Smooth muscle cell (in vitro differentiated cells): ENCODE measurements at regions not wholly inside any gene's neighbourhood (a gene's known extent, or its start where the extent isn't known, plus 50 kb on each side); places are given as distances from the start of the nearest gene placed in this dataset.

Experiments used
- DNase-seq: peaks from one replicate; lab custom pipeline; 2025; ENCODE audit not compliant: unreplicated experiment; lab: John Stamatoyannopoulos, UW
- H2AFZ ChIP-seq: fragments of 200-600 bp; sonication (generic); 2 replicates; pipeline ENCODE4 v1.6.0; 2016; ENCODE audit warnings: antibody characterized with exemption, low read depth, mild to moderate bottlenecking
- H3F3A ChIP-seq: fragments of 200-600 bp; sonication (generic); 2 replicates; pipeline ENCODE4 v1.6.0; 2017; ENCODE audit warnings: antibody characterized with exemption, low read depth
- H3K27ac ChIP-seq: fragments of 200-600 bp; sonication (generic); 2 replicates; pipeline ENCODE4 v1.5.1; 2016; ENCODE audit warnings: low read depth, mild to moderate bottlenecking
- H3K27me3 ChIP-seq: fragments of 200-600 bp; sonication (generic); 2 replicates; pipeline ENCODE4 v1.6.1; 2016; ENCODE audit warnings: low read depth, mild to moderate bottlenecking
- H3K36me3 ChIP-seq: fragments of 200-600 bp; sonication (generic); 2 replicates; pipeline ENCODE4 v1.5.1; 2016; ENCODE audit warnings: low read depth
- H3K4me1 ChIP-seq: fragments of 200-600 bp; sonication (generic); 2 replicates; pipeline ENCODE4 v1.5.1; 2016; ENCODE audit warnings: low read depth
- H3K4me2 ChIP-seq: fragments of 200-600 bp; sonication (generic); 2 replicates; pipeline ENCODE4 v1.6.0; 2016; ENCODE audit warnings: mild to moderate bottlenecking
- H3K4me3 ChIP-seq: fragments of 200-600 bp; sonication (generic); 2 replicates; pipeline ENCODE4 v1.5.1; 2016; ENCODE audit warnings: mild to moderate bottlenecking
- H3K79me2 ChIP-seq: fragments of 200-600 bp; sonication (generic); 2 replicates; pipeline ENCODE4 v1.6.0; 2016; ENCODE audit warnings: low read depth, mild to moderate bottlenecking
- H3K9ac ChIP-seq: fragments of 200-600 bp; sonication (generic); 2 replicates; pipeline ENCODE4 v1.6.0; 2016; ENCODE audit warnings: low read depth
- H3K9me3 ChIP-seq: fragments of 200-600 bp; sonication (generic); replicated peaks from 2 replicates; pipeline ENCODE4 v1.5.1; 2016; ENCODE audit warnings: low read depth
- H4K20me1 ChIP-seq: fragments of 200-600 bp; sonication (generic); 2 replicates; pipeline ENCODE4 v1.6.0; 2016; ENCODE audit warnings: low read depth
- WGBS: methylation state at CpG from one replicate; pipeline ENCODE4 v1.1.7; 2016; ENCODE audit warnings: low lambda C conversion rate; 5-methylcytosine and 5-hydroxymethylcytosine counted together
- TF ChIP-seq, protein P1 (sequence below): fragments of 200-600 bp; sonication (generic); IDR thresholded peaks from 2 replicates; pipeline ENCODE4 v1.5.1; 2017; ENCODE audit warnings: borderline replicate concordance, mild to moderate bottlenecking, antibody characterized with exemption; ENCODE audit not compliant: insufficient read depth, poor library complexity, severe bottlenecking

- H3K4me1 ChIP-seq = peaks cover 9% of the 10 kb centered on the region
- no peak overlapping the region for H3K9ac ChIP-seq
- no peaks in the 10 kb centered on the region for H3K36me3 ChIP-seq
- H3F3A ChIP-seq = no peaks in the 10 kb centered on the region
- no peaks in the 10 kb centered on the region for H4K20me1 ChIP-seq
- no peaks in the 10 kb centered on the region for H3K27me3 ChIP-seq
- no peak overlapping the region for H3K4me3 ChIP-seq
- no peak overlapping the region for H2AFZ ChIP-seq
- TF ChIP-seq, protein P1, sequence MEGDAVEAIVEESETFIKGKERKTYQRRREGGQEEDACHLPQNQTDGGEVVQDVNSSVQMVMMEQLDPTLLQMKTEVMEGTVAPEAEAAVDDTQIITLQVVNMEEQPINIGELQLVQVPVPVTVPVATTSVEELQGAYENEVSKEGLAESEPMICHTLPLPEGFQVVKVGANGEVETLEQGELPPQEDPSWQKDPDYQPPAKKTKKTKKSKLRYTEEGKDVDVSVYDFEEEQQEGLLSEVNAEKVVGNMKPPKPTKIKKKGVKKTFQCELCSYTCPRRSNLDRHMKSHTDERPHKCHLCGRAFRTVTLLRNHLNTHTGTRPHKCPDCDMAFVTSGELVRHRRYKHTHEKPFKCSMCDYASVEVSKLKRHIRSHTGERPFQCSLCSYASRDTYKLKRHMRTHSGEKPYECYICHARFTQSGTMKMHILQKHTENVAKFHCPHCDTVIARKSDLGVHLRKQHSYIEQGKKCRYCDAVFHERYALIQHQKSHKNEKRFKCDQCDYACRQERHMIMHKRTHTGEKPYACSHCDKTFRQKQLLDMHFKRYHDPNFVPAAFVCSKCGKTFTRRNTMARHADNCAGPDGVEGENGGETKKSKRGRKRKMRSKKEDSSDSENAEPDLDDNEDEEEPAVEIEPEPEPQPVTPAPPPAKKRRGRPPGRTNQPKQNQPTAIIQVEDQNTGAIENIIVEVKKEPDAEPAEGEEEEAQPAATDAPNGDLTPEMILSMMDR = no peak
- H3K9me3 ChIP-seq = no peaks in the 10 kb centered on the region
- no peak overlapping the region for H3K4me2 ChIP-seq
- DNase-seq = no peak
- 90% methylated on average over 2 of the region's 2 CpGs for WGBS
- no peaks in the 10 kb centered on the region for H3K79me2 ChIP-seq
- no peak overlapping the region for H3K27ac ChIP-seq
Observed at GRCh38 chr15:46410705-46411104, 775.9 kb downstream of the SQOR start.

DNA sequence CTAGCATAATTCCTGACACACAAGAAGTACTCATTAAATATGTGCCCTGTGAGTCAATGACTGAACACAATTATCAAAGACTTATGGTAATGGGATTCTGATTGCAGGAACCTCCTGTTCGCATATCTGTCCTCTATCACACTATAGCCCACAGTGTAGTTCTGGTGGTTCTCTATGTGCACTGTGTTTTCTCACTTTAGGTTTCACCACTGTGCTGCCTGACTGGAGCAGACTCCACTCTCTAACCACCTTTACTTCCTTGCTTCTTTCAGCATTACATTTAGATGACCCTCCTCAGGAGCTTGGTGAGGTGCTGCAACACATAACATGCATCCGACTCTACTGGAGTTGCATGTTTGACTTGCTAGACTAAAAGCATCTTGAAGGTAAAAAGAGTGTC is 777.1 kb downstream of the SQOR start:
- 94% methylated on average over 2 of the region's 2 CpGs for WGBS
- no peaks in the 10 kb centered on the region for H3K27me3 ChIP-seq
- H3F3A ChIP-seq = no peaks in the 10 kb centered on the region
- H3K4me3 ChIP-seq = no peak overlapping the region
- DNase-seq = no peak
- TF ChIP-seq, protein P1 = no peak
- no peak overlapping the region for H3K4me2 ChIP-seq
- peaks cover 17% of the 10 kb centered on the region for H3K4me1 ChIP-seq
- H3K36me3 ChIP-seq = no peaks in the 10 kb centered on the region
- H3K79me2 ChIP-seq = no peaks in the 10 kb centered on the region
- H4K20me1 ChIP-seq = no peaks in the 10 kb centered on the region
- no peak overlapping the region for H3K9ac ChIP-seq
- no peak overlapping the region for H3K27ac ChIP-seq
- H2AFZ ChIP-seq = no peak overlapping the region
- no peaks in the 10 kb centered on the region for H3K9me3 ChIP-seq

- Histone ChIP-seq H3K4me3 (no peak overlapping the region), H3F3A (no peaks in the 10 kb centered on the region), H3K4me2 (no peak overlapping the region), H3K36me3 (no peaks in the 10 kb centered on the region), H4K20me1 (no peaks in the 10 kb centered on the region), H2AFZ (no peak overlapping the region), H3K79me2 (no peaks in the 10 kb centered on the region), H3K4me1 (peaks cover 17% of the 10 kb centered on the region), H3K9me3 (no peaks in the 10 kb centered on the region), H3K27me3 (no peaks in the 10 kb centered on the region), H3K27ac (no peak overlapping the region), H3K9ac (no peak overlapping the region)
- WGBS = 97% methylated on average over 1 of the region's 1 CpG
- DNase-seq = no peak
- TF ChIP-seq, protein P1 = no peak
Observed at GRCh38 chr15:46413799-46414198, 779.0 kb downstream of the SQOR start.

DNA sequence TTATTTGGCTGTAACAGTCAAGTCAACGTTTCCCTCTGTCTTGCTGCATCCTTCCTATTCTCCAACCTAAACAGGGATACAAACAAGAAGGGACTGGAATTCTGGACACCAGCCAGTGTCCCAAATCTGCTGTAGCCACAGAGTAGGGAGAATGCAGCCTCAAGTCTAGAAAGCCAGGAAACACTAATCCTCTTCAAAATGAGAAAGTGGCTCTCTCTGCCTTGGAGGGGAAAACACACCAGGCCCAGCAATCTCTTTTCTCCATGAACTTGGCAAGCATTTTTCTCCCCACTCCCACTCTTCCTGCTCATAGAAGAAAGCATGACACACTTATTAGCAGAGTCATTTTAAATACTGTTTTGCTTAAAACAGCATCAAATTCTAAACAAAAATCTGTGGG is 781.7 kb downstream of the SQOR start:
- Histone ChIP-seq H3K79me2 (no peaks in the 10 kb centered on the region), H3K27me3 (no peaks in the 10 kb centered on the region), H3K9me3 (no peaks in the 10 kb centered on the region), H3K4me1 (peaks cover 9% of the 10 kb centered on the region), H3K9ac (no peak overlapping the region), H3F3A (no peaks in the 10 kb centered on the region), H3K27ac (peak overlapping the region; percentile 63), H3K4me2 (peak overlapping the region; percentile 6), H4K20me1 (no peaks in the 10 kb centered on the region), H3K4me3 (no peak overlapping the region), H2AFZ (no peak overlapping the region), H3K36me3 (no peaks in the 10 kb centered on the region)
- TF ChIP-seq, protein P1 = no peak
- DNase-seq = no peak
- 16% methylated on average over 1 of the region's 1 CpG for WGBS
